ENCODE measurements at regions not wholly inside any gene's neighbourhood (a gene's known extent, or its start where the extent isn't known, plus 50 kb on each side); places are given as distances from the start of the nearest gene placed in this dataset.
"Not testable (repeated sequence)": the region's sequence is repeated elsewhere in the genome, so short reads cannot be mapped to it uniquely, and the experiment has no call there.

- peak; percentile 38 for DNase-seq (ENCODE audit: low read depth)
These were observed 100.0 kb upstream of the EDEM3 start for GRCh38 chr1:184854496-184855140.

GRCh38 chr1:184854036-184854435 lies 99.4 kb upstream of the EDEM3 start:
- no peak for DNase-seq (ENCODE audit: low read depth)

GRCh38 chr1:184851822-184852746 lies 97.4 kb upstream of the EDEM3 start:
- no peak for DNase-seq (ENCODE audit: low read depth)

GRCh38 chr1:184843732-184844495 lies 89.3 kb upstream of the EDEM3 start:
- DNase-seq (ENCODE audit: low read depth) = no peak

- DNase-seq (ENCODE audit: low read depth) = no peak
These were observed 85.9 kb upstream of the EDEM3 start for GRCh38 chr1:184840596-184840995.

GRCh38 chr1:184838504-184838951 lies 83.9 kb upstream of the EDEM3 start:
- peak; percentile 94 for DNase-seq (ENCODE audit: low read depth)

GRCh38 chr1:184836934-184837895 lies 82.6 kb upstream of the EDEM3 start:
- DNase-seq (ENCODE audit: low read depth) = no peak

- DNase-seq (ENCODE audit: low read depth) = no peak
These were observed 81.5 kb upstream of the EDEM3 start for GRCh38 chr1:184836141-184836540.

- not testable (repeated sequence) for DNase-seq (ENCODE audit: low read depth)
These were observed 79.3 kb upstream of the EDEM3 start for GRCh38 chr1:184833994-184834393.

- no peak for DNase-seq (ENCODE audit: low read depth)
These were observed 77.9 kb upstream of the EDEM3 start for GRCh38 chr1:184832517-184832916.

- DNase-seq (ENCODE audit: low read depth) = peak; percentile 36
These were observed 74.8 kb upstream of the EDEM3 start for GRCh38 chr1:184829496-184829895.

- DNase-seq (ENCODE audit: low read depth) = no peak
These were observed 73.7 kb upstream of the EDEM3 start for GRCh38 chr1:184828369-184828717.

GRCh38 chr1:184827600-184828368 lies 73.1 kb upstream of the EDEM3 start:
- DNase-seq (ENCODE audit: low read depth) = peak; percentile 96

GRCh38 chr1:184826001-184826400 lies 71.3 kb upstream of the EDEM3 start:
- DNase-seq (ENCODE audit: low read depth) = no peak

GRCh38 chr1:184825571-184825970 lies 70.9 kb upstream of the EDEM3 start:
- DNase-seq (ENCODE audit: low read depth) = no peak

- DNase-seq (ENCODE audit: low read depth) = no peak
These were observed 70.1 kb upstream of the EDEM3 start for GRCh38 chr1:184824691-184825323.

GRCh38 chr1:184823080-184823479 lies 68.4 kb upstream of the EDEM3 start:
- no peak for DNase-seq (ENCODE audit: low read depth)

- no peak for DNase-seq (ENCODE audit: low read depth)
These were observed 67.6 kb upstream of the EDEM3 start for GRCh38 chr1:184822267-184822666.

GRCh38 chr1:184821658-184822057 lies 67.0 kb upstream of the EDEM3 start:
- DNase-seq (ENCODE audit: low read depth) = no peak

GRCh38 chr1:184820956-184821355 lies 66.3 kb upstream of the EDEM3 start:
- no peak for DNase-seq (ENCODE audit: low read depth)

Data from renal cortical epithelial cell (primary cell).